ENCODE measurements at regions not wholly inside any gene's neighbourhood (a gene's known extent, or its start where the extent isn't known, plus 50 kb on each side); places are given as distances from the start of the nearest gene placed in this dataset.
"Not testable (repeated sequence)": the region's sequence is repeated elsewhere in the genome, so short reads cannot be mapped to it uniquely, and the experiment has no call there.

DNA sequence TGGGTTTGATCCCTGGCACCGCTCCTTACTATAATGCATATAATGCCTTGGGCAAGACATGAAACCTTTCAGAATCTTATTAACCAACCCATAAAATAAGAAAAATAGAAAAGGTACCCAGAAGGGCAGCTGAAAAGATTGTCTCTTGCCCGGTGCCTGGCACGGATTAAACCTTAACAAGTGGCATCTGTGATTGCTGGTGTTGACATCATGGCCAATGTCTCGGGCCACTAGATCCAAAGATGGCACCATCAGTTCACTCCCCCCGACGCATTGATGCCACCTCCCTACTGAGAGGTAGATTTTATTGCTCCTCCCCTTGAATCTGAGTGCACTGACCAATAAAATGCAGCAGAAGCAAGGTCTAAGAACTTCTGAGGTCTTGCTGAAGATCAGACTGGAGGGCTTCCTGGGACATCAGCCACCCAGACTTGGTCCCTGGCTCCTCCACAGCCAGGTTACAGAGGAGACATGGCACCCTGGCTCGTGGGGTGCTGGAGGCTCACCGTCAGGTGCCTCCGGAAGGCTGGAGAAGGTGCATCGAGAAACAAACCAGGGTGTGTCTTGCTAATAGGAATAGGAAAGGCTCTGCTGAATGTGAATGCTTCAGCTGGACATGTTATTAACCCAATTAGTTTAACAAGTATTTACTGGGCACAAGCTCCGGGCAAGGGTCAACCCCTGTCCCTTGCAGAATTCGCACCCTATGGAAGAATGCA, 80.0 kb upstream of the COL5A1 start:
- DNase-seq (ENCODE audit: low read depth) = no peak

DNA sequence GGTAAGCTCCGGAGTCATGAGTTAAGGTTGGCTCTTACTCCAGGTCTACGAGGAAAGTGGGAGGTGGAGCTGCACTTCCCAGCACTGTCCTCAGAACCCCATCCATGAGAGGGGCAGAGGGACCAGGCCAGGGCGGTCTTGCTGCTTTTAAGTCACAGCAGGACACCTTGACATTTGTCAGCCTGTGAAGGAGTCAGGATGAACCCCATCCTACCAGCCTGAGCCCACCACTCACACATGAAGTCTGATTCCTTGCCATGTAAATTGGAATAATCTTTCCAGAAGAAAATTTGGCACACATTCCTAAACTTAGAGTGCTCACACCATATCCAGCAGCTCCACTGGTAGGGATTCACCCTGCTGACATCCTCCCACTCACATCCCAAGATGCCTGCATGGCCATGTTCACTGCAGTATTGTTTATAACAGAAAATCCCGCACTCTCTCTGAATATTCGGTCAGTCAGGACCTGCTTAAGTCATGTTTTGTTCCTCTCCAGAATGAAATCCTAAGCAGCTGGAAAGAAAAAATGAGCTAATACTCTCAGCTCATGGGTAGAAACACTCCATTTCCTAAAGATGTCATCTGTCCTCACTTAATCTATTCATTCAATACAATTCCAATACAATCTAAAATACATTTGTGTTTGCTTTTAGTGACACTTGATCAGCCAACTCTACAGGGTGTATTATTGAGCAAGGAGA, 79.3 kb upstream of the COL5A1 start:
- DNase-seq (ENCODE audit: low read depth) = no peak

DNA sequence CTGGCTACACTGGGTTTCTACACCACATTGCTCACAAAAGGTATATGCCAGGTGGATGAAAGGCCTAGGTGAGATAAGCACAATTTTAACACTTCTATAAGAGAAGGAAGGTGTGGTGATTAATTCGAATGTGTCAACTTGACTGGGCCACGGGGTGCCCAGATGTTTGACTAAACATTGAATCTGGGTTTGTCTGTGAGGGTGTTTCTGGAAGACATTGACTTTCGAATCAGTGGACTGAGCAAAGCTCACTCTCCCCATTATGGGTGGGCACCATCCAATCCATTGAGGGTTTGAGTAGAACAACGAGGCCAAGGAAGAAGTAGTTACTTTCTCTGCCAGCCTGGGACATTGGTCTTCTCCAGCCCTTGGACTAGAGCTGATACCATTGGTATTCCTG, 78.2 kb upstream of the COL5A1 start:
- no peak for DNase-seq (ENCODE audit: low read depth)

DNA sequence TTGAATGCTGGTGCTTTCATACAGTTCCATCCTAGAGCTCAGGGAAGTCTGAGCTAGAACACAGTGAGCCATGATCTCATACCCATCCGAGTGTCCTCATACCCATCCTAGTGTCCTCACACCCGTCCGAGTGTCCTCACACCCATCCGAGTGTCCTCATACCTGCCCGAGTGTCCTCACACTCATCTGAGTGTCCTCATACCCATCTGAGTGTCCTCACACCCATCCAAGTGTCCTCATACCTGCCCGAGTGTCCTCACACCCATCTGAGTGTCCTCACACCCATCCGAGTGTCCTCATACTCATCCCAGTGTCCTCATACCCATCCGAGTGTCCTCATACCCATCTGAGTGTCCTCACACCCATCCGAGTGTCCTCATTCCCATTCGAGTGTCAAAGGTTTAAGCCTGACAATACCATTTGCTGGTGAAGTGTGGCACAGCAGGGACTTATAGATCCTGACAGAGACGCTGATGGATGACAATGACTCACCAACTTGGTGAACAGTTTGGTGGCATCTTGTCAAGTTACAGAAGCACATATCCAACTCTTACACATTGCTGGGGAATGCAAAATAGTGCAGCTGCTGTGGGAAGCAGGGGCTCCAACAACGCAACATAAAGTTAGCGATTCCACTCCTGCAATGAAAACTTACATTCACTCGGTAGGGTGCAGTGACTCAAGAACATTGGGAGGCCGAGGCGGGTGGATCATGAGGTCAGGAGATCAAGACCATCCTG, 77.0 kb upstream of the COL5A1 start:
- peak; percentile 19 for DNase-seq (ENCODE audit: low read depth)

DNA sequence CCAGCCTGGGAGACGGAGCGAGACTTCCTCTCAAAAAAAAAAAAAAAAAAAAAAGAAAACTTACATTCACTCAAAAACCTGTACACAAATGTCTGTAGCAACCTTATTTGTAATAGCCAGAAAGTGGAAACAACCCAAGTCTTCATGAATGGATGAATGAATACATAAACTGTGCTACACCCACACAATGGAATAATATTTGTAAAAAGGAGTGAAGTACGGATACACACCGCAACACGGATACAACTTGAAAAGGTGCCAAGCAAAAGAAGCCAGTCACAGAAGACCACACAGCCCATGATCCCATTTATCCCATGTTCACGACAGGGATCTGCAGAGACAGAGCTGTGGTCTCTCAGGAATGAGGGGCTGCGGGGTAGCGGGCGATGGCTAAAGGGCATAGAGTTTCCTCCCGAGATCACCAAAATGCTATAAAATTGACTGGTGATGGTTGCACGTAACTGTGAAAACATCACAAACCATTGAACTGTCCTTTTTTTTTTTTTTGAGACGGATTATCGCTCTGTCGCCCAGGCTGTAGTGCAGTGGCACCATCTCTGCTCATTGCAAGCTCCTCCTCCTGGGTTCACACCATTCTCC, 76.2 kb upstream of the COL5A1 start:
- DNase-seq (ENCODE audit: low read depth) = no peak

DNA sequence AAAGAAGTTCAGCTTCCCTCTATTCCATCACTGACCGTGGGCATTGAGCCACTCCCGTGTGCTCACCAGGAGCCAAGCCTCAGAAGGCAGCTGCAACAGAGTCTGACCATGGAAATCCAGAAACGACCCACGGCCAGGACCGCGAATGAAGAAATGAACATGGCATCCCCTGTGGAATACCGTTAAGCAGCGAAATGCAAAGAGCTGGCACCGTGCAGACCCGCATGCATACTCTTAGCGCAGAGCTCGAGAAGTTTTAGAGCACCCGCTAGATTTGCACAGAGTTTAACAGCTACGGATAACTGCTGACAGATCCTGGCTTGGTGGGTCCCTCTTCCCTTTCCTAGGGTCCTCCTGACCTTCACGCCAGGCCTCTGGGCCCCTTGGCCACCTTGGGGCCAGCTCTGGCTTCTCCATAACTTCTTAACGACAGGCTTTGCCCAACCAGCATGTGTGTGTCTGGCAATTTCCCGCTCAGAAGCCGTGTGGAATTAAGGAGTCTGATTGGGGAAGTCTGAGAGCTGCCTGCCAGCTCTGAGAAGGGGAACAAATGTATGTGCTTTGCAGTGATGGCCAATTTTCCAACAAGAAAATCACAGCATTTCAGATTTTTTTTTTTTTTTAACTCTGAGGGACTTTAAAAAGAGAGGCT, 75.3 kb upstream of the COL5A1 start:
- no peak for DNase-seq (ENCODE audit: low read depth)

DNA sequence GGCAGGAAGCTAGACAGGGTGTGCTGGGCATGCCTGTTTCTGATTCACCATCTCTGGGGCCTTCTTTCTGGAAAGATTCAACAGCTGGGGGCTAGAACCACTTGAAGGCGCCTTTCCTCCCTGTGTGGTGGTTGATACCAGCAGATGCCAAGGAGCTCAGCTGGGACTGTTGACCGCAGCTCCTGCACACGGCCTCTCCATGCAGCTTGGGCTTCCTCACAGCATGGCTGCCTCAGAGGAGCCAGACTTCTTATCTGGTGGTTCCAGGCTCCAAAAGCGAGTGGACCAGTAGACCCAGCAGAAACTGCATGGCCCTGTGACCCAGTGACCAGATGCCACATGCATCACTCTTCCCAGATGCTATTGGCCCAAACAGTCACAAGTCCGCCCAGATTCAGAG, 74.7 kb upstream of the COL5A1 start:
- no peak for DNase-seq (ENCODE audit: low read depth)

DNA sequence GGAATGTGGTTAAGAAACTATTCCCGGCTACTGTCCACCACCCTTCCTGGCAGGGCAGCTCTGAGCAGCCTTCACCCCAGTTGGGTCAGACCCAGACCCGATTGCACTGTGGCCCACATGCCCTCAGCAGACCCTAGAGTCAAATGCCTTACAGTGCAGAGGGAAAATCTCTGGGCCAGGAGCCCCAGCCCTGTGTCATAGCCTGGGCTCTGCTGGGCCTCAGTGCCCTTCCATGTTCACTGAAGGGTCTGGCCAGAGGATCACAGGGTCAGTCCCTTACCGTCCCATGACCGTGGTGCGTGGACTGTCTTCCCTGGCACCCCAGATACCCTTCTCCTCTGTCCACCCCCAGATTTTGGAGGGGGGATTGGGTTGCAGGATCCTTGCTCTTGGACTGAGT, 73.5 kb upstream of the COL5A1 start:
- DNase-seq (ENCODE audit: low read depth) = no peak

DNA sequence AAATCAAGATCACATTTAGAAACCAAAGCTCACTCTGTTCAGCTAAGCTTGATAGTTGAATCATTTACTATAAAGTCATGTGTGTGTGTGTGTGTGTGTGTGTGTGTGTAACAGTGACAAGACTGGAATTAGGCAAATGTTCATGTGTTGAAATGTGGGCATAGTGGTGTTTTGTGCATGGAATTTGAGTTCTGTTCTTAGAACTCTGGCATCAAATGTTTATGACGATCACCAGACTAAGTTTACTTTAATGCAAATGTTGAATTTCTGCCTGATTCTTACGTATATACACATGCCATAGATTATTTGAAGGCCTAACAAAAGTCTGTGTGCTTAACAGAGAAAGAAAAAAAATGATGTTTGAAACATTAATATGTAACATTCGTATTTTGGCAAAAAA, 72.8 kb upstream of the COL5A1 start:
- peak; percentile 24 for DNase-seq (ENCODE audit: low read depth)

DNA sequence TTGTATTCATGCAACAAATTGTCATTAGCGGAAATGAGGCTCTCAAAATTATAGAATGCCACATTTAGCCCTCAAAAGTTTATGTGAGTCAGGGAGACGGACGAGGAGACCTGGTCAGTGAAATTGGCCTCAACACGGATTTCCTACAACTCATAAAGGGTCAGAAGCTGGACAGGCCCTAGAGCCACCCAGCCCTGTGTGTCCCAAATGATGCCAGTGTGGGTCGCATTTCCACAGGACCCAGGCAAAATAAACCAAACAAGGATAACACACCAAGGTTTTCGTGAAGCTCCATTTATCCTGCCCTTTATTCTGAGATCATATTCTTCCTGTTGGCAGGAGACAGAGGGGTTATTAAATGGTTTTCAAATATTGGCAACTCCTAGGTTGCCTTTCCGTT, 72.0 kb upstream of the COL5A1 start:
- DNase-seq (ENCODE audit: low read depth) = no peak

DNA sequence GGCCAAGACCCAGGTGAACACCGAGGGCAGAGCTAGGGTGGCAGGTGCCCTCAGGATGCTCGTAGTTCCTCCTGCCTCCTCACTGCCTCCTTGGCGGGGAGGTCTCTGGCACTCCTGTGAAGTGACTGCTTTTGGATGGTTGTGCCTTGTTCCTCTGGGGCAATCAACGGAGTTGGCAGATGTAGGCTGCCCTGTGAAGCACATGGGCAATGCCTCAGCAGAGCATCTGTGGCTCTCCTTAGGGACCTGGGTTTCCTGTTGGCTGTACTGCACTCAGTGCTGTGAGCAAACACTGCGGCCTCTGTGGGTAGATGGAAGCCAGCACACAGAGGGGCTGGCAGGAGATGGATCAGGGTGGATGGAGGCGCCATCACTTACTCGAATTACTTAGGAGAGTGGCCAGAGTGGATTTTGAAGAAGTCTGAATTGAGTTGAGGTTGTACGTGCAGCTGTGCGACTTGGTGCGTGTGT, 71.4 kb upstream of the COL5A1 start:
- DNase-seq (ENCODE audit: low read depth) = no peak

DNA sequence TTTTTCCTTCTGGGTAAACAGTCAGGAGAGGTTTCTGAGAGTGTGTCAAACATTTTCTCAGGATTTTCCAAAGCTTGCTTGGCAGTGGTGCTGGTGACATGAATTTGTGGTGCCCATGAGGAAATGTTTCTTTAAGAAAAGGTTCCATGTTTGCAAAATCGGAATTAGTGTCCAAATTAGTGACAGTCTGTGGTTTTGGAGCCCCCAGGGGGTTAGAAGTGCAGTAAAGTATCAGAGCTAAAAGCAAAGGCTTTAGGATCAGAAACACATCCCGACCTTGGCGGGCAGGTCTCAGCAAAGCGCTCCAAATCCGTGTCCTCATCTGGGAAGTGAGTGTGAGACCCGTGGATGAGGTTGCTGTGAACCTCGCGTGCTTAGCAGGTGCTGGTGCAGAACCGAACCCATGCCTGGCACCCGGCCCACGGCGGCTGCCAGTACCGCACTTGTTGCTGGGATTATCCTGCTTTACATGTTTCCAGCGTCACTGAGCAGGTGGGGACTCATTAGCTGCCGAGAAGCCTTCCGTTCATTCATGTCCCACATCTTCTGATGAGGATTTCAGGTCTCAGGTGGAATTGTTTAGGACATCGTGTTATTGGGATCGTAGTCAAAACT, 70.8 kb upstream of the COL5A1 start:
- no peak for DNase-seq (ENCODE audit: low read depth)

DNA sequence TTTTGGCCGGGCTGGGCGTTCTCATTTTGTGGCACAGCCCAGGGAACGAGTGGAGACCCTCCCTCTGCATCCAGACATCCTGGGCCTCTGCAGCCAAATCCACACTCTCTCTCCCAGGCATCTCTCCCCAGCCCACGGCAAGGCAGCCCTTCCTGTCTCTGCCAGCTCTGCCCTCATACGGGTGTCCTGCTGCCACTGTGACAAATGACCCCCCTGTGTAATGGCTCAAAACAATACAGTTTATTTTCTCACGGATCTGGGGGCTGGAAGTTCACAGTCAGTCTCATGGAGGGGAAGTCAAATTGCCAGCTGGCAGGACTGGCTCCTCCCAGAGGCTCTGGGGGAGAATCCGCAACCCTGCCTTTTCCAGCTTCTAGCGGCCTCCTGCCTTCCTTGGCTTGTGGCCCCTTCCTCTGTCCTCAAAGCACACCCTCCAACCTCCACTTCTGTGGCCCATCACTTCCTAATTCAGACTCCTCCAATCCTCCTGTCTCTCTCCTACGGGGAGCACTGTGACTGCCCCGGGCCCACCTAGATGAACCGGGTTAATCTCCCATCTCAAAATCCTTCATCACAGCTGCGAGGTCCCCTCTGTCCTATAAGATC, 70.2 kb upstream of the COL5A1 start:
- DNase-seq (ENCODE audit: low read depth) = no peak

DNA sequence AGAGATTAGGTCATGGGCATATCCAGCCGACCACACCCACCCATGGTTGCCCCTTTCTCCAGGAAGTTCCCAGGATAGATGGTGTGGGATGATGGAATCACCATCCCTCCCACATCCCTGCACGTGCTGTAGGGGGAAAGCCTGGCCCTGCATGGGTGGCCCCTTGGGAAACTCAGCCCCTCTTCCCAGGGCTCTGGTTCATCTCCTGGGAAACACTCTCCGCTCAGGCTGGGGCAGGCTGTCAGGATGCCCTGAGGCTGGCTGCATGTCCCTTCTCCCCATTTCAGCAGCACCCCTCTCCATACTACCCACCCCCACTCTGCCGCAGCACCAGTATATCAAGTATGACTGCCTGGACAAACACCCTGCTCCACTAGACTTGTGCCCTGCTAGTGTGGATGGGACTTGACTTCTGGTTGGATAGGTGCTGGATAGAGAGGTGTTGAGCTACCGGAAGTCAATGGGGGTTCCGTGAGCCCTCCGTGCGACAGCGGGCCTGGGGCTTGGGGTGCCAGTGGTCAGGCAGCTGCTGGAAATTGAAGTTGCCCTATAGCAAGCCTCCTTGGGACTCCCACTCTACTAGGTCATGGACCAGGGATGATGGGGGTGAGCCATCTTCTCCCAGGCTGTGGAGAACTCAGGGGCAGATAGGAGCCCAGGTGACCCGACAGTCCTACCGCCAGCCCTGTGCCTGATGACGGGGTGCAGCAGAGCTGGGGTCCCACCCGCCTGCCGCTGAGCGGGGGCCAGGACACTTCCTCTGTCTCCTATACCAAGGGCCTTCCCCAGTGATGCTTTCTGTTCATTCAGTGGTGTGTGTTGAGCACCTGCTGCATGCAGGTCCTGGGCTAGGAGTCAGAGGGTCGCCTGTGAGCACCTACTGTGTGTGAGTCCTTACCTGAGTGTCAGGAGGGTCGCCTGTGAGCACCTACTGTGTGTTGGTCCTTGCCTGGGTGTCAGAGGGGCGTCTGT, 69.4 kb upstream of the COL5A1 start:
- DNase-seq (ENCODE audit: low read depth) = no peak

DNA sequence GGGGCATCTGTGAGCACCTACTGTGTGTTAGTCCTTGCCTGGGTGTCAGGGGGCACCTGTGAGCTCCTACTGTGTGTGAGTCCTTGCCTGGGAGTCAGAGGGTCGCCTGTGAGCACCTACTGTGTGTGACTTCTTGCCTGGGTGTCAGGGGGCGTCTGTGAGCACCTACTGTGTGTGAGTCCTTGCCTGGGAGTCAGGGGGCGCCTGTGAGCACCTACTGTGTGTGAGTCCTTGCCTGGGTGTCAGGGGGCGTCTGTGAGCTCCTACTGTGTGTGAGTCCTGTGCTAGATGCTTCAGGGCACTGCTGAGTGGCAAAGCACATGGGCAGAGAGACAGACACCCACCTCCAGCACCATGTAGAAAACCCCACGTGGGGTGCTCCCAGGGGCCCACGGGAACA, 66.9 kb upstream of the COL5A1 start:
- not testable (repeated sequence) for DNase-seq (ENCODE audit: low read depth)

DNA sequence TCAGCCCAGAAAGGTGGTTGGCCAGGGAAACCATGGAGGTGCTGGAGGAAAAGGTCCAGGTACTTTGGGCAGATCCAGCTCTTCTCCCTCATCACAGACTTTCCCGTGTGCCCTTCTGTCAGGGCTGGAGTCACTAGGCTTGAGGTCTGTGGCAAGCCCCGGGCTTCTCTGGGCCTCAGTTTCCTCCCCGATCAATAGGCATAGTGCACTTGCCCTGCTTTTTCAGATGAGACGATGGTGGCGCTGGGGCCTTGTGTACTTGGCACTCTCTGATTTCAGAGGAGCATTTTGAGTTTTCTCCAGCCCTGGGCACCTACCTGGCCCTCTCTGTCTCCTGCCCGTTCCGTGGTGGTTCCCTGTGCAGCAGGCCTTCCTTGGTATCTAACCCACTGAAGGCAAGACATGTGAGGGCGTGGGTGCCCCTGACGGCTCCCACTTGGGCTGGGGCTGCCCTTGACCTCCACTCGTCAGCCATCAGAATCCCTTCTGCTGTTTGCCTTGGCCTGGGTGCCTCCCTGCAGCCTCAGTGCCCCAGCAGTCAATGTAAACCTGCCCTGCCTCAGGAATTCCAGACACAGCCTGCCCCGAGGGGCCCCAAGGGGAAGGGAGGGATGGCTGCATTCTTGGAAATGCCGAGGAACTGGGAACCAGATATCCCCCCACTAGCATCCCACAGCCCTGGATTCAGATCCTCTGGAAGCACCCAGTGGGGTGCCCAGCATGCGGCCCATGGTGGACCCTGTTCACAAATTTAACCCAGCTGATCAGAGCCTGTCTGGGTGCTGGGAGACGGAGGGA, 66.3 kb upstream of the COL5A1 start:
- no peak for DNase-seq (ENCODE audit: low read depth)

DNA sequence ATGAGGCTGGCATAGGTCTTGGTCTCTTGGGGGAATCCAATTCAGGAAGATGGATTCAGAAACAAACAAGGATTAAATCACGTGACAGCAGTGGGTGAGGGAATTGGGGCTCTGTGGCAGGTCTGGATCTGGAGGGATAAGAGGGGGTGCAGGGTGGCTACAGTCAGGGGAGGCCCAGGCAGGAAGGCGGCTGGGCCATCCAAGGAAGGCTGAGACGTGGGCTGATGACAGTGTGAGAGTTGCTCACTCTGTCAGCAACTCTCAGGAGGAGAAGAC, 65.8 kb upstream of the COL5A1 start:
- DNase-seq (ENCODE audit: low read depth) = no peak

DNA sequence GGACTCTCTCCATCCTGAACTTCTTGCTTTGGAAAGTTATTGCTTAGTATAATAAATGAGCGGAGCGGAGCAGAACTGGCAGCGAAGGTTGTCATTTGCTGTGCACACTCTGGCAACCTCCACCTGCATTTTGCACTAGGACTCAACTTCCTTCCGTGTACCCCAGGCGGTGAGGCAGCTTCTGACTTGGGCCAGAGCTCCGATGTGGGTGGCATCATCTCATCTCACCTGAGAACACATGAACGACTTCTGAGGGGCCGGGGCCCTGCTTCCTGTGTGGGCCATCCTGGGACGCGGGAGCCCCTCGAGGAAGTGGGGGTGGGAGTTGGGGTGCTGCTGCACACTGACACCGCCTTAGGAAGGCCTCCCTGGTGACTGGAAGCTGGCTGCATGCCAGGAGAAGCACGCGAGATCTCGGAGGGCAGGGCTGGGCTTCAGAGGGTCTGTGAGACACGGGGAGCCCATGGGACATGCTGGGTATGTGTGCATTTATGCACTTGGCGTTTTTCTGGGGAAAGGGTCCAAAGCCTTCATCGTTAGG, 56.5 kb upstream of the COL5A1 start:
- DNase-seq (ENCODE audit: low read depth) = no peak

All from iris pigment epithelial cell (primary cell).